T-cell (primary cell): ENCODE measurements at regions not wholly inside any gene's neighbourhood (a gene's known extent, or its start where the extent isn't known, plus 50 kb on each side); places are given as distances from the start of the nearest gene placed in this dataset.

ENCODE experiments used
- ATAC-seq, 4 experiments: fragments of 200-7000 bp in 3 of 4; fragments of 150-1000 bp in 1 of 4; cut with Tn5 transposase; replicated peaks in 1 of 4; 1 replicate in 3 of 4; 2 replicates in 1 of 4; pipeline ENCODE4 v1.10.0; 2021; ENCODE audit warnings: moderate library complexity in 3 of 4, mild to moderate bottlenecking in 2 of 4, moderate number of reproducible peaks in 1 of 4
- CTCF ChIA-PET, 2 donors: fragments of 300-600 bp; sonication (Branson Sonifier 250); formaldehyde crosslinking; loops; one replicate each; lab custom pipeline; 2022; ENCODE audit warnings: antibody characterized with exemption in 2 of 2; lab: Charles Lee
- POLR2A ChIA-PET, 2 donors: fragments of 300-600 bp; sonication (Branson Sonifier 250); formaldehyde crosslinking; loops; one replicate each; lab custom pipeline; 2022; ENCODE audit warnings: antibody characterized with exemption in 2 of 2; lab: Charles Lee
- DNase-seq, 35 experiments: peaks; one replicate each; pipeline versions ENCODE4 v3.0.0 to v3.0.0-alpha.2; 2013 to 2023
- H3K27ac ChIP-seq: one replicate; pipeline ENCODE4 v1.5.1; 2013; ENCODE audit warnings: low read length
- H3K27me3 ChIP-seq, 2 experiments: replicated peaks in 1 of 2; 1 replicate in 1 of 2; 2 replicates in 1 of 2; pipeline versions ENCODE4 v1.6.1 to v1.7.0; 2013; ENCODE audit warnings: low read length in 1 of 2, mixed read lengths in 1 of 2; ENCODE audit not compliant: control insufficient read depth in 2 of 2, insufficient read depth in 2 of 2; ENCODE audit errors: extremely low read depth in 1 of 2
- H3K36me3 ChIP-seq, 2 donors: 1 replicate in 1 of 2; 2 replicates in 1 of 2; pipeline versions ENCODE4 v1.6.1 to v1.7.0; 2013; ENCODE audit warnings: low read length in 1 of 2; ENCODE audit not compliant: control insufficient read depth in 2 of 2, insufficient read depth in 1 of 2; ENCODE audit errors: extremely low read depth in 1 of 2
- H3K4me1 ChIP-seq, 2 experiments: 1 replicate in 1 of 2; 2 replicates in 1 of 2; pipeline versions ENCODE4 v1.6.1 to v1.7.0; 2013; ENCODE audit warnings: low read length in 2 of 2, mixed read lengths in 1 of 2; ENCODE audit not compliant: insufficient read depth in 2 of 2, control insufficient read depth in 1 of 2; ENCODE audit errors: extremely low read depth in 1 of 2
- H3K4me3 ChIP-seq, 2 donors: 1 replicate in 1 of 2; 2 replicates in 1 of 2; pipeline versions ENCODE4 v1.5.1 to v1.7.0; 2013; ENCODE audit warnings: mild to moderate bottlenecking in 2 of 2, low read length in 1 of 2, moderate library complexity in 1 of 2; ENCODE audit not compliant: control insufficient read depth in 1 of 2; ENCODE audit errors: extremely low read depth in 1 of 2
- H3K9me3 ChIP-seq: 2 replicates; pipeline ENCODE4 v1.7.0; 2013
- H3K27ac Mint-ChIP-seq, 2 donors: one replicate each; pipeline ENCODE4 v1.8.0; 2020 to 2021; ENCODE audit warnings: mild to moderate bottlenecking in 2 of 2, mixed read lengths in 2 of 2
- H3K27me3 Mint-ChIP-seq, 2 donors: one replicate each; pipeline ENCODE4 v1.8.0; 2021 to 2022; ENCODE audit warnings: mixed read lengths in 2 of 2
- H3K36me3 Mint-ChIP-seq: one replicate; pipeline ENCODE4 v1.8.0; 2021; ENCODE audit warnings: mixed read lengths
- H3K4me1 Mint-ChIP-seq, 3 donors: one replicate each; pipeline ENCODE4 v1.8.0; 2020 to 2022; ENCODE audit warnings: mixed read lengths in 3 of 3, mild to moderate bottlenecking in 1 of 3
- H3K4me3 Mint-ChIP-seq, 3 donors: one replicate each; pipeline ENCODE4 v1.8.0; 2020 to 2022; ENCODE audit warnings: mild to moderate bottlenecking in 3 of 3, mixed read lengths in 3 of 3, moderate library complexity in 3 of 3
- H3K9me3 Mint-ChIP-seq, 3 donors: one replicate each; pipeline ENCODE4 v1.8.0; 2020 to 2022; ENCODE audit warnings: mixed read lengths in 3 of 3
- WGBS: methylation state at CpG from one replicate; pipeline ENCODE4 v1.1.5; 2013; ENCODE audit warnings: missing lambda C conversion rate; ENCODE audit not compliant: insufficient coverage; 5-methylcytosine and 5-hydroxymethylcytosine counted together

DNA sequence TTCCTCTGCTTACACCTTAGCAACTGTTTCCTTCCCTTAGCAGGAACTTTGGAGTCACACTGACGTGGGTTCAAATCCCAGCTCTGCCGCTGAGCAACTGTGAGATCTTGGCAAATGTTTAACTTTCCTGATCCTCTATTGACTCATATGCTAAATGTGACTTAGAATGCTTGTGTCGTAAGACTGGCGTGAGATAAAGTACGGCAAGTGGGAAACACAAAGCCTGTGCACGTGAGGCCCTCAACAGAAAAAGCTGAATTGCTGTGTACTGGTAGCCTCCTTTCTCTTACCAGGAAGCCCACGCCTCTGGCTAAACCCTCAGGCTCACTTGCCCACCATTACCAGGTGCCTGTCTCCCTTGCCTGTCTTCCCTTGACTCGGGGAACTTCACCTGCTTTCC is 135.4 kb upstream of the TNR start:
- 79% methylated on average over 8 of the region's 8 CpGs for WGBS
- no peak overlapping the region for H3K4me3 Mint-ChIP-seq
- Histone ChIP-seq H3K4me3 (no peak overlapping the region), H3K27ac (no peak overlapping the region), H3K27me3 (peaks cover 0 to 8% of the 10 kb centered on the region in 2 experiments), H3K4me1 (no peaks in the 10 kb centered on the region), H3K36me3 (no peaks in the 10 kb centered on the region), H3K9me3 (no peaks in the 10 kb centered on the region)
- ChIA-PET POLR2A (no interaction called here), CTCF (no interaction called here)
- ATAC-seq (no peak), DNase-seq (no peak)
- H3K9me3 Mint-ChIP-seq = no peaks in the 10 kb centered on the region
- peaks cover 0 to 5% of the 10 kb centered on the region in 2 donors for H3K27me3 Mint-ChIP-seq
- no peaks in the 10 kb centered on the region for H3K36me3 Mint-ChIP-seq
- peaks cover 0 to 3% (median 0%) of the 10 kb centered on the region in 3 donors for H3K4me1 Mint-ChIP-seq
- H3K27ac Mint-ChIP-seq = no peak overlapping the region

DNA sequence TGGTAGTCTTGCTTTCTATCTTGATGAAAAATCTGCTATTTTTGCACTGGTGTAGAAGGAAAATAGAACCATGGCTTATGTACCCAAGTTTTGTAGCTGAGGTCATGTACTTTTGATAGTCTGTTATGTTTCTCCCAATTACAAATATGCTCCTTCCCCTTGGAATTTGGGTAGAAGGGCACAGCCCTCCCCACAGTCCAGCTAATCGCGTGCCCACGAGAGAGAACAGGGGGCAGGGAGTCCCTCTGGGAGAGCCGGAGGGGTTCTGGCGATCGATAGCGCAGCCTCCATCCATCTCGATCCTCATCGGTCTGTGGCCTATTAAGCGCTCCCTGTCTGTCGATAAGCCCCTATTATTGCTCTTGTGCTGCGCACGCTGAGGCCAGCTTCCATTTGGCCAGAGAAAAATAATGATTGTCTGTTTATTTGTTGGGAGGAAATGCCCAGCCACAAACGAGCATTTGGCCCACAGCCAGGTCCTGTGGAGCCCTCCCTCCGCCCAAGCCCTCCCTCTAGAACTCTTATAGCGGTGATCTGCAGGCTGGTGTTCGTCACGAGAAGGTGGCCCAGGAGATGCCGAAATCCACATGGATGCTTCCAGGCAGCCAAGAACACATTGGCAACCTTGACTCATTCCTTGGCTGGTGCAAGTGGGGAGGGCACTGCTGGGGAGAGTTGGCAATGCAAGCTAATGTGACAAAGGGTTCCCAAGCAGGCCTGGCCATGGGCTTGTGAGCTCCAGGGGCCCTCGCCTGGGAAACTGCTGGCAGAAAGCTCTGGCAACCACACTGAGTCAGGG is 134.7 kb upstream of the TNR start:
- H3K27me3 ChIP-seq = peaks cover 0 to 8% of the 10 kb centered on the region in 2 experiments
- 96% methylated on average over 9 of the region's 20 CpGs for WGBS
- peaks cover 0 to 5% of the 10 kb centered on the region in 2 donors for H3K27me3 Mint-ChIP-seq
- CTCF ChIA-PET = no interaction called here
- POLR2A ChIA-PET = no interaction called here
- H3K9me3 ChIP-seq = no peaks in the 10 kb centered on the region
- no peak for DNase-seq
- no peaks in the 10 kb centered on the region for H3K9me3 Mint-ChIP-seq
- H3K4me3 ChIP-seq = no peak overlapping the region
- no peaks in the 10 kb centered on the region for H3K4me1 ChIP-seq
- H3K27ac ChIP-seq = no peak overlapping the region
- H3K36me3 ChIP-seq = no peaks in the 10 kb centered on the region
- no peak overlapping the region for H3K4me3 Mint-ChIP-seq
- no peak overlapping the region for H3K27ac Mint-ChIP-seq
- H3K4me1 Mint-ChIP-seq = peaks cover 0 to 3% (median 0%) of the 10 kb centered on the region in 3 donors
- no peaks in the 10 kb centered on the region for H3K36me3 Mint-ChIP-seq
- ATAC-seq = no peak

DNA sequence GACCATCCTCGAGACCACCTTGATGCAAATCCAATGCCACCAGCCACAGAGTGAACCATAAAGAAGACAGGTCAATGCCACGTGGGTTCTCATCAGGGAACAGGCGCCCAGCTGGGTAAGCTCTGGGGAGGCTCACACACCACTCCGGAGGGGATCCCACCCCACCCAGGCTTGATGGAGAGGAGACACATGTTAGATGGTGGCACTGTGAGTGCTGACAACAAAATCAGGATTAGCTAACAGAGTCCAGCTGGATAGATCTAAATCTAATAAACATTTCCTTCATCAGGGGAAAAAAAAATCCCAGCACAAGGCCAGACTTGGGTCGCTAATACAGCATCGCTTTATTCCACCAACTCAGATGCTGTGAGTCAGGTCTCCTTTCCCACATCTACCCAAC is 132.2 kb upstream of the TNR start:
- ChIA-PET CTCF (interaction anchor here in 1 of 2 donors (0.9 kb wide), 1 partner anchor 58 kb away, joined by 3 read pairs; no protein-coding TSS in a partner anchor), POLR2A (no interaction called here)
- Histone ChIP-seq H3K9me3 (no peaks in the 10 kb centered on the region), H3K27ac (no peak overlapping the region), H3K36me3 (no peaks in the 10 kb centered on the region), H3K4me1 (no peaks in the 10 kb centered on the region), H3K27me3 (peaks cover 0 to 11% of the 10 kb centered on the region in 2 experiments), H3K4me3 (no peak overlapping the region)
- no peaks in the 10 kb centered on the region for H3K36me3 Mint-ChIP-seq
- no peaks in the 10 kb centered on the region for H3K4me1 Mint-ChIP-seq
- H3K27me3 Mint-ChIP-seq = peaks cover 2 to 5% of the 10 kb centered on the region in 2 donors
- WGBS = 91% methylated on average over 2 of the region's 6 CpGs
- H3K9me3 Mint-ChIP-seq = no peaks in the 10 kb centered on the region
- no peak for ATAC-seq
- no peak overlapping the region for H3K27ac Mint-ChIP-seq
- no peak overlapping the region for H3K4me3 Mint-ChIP-seq
- DNase-seq = no peak

- no peaks in the 10 kb centered on the region for H3K4me1 ChIP-seq
- Mint-ChIP-seq H3K4me3 (no peak overlapping the region), H3K4me1 (no peaks in the 10 kb centered on the region), H3K9me3 (no peaks in the 10 kb centered on the region), H3K27ac (no peak overlapping the region), H3K27me3 (peaks cover 2 to 5% of the 10 kb centered on the region in 2 donors), H3K36me3 (no peaks in the 10 kb centered on the region)
- H3K9me3 ChIP-seq = no peaks in the 10 kb centered on the region
- WGBS = 83% methylated on average over 1 of the region's 2 CpGs
- DNase-seq (no peak), ATAC-seq (no peak)
- H3K27ac ChIP-seq = no peak overlapping the region
- POLR2A ChIA-PET = no interaction called here
- no peak overlapping the region for H3K4me3 ChIP-seq
- no peaks in the 10 kb centered on the region for H3K36me3 ChIP-seq
- CTCF ChIA-PET = no interaction called here
- peaks cover 0 to 11% of the 10 kb centered on the region in 2 experiments for H3K27me3 ChIP-seq
Measured at GRCh38 chr1:175874081-175874480, 130.7 kb upstream of the TNR start.

- Mint-ChIP-seq H3K36me3 (no peaks in the 10 kb centered on the region), H3K27ac (no peak overlapping the region), H3K27me3 (peaks cover 2 to 5% of the 10 kb centered on the region in 2 donors), H3K9me3 (no peaks in the 10 kb centered on the region), H3K4me3 (no peak overlapping the region), H3K4me1 (no peaks in the 10 kb centered on the region)
- H3K4me1 ChIP-seq = no peaks in the 10 kb centered on the region
- H3K36me3 ChIP-seq = no peaks in the 10 kb centered on the region
- POLR2A ChIA-PET = no interaction called here
- 60% methylated on average over 1 of the region's 6 CpGs for WGBS
- DNase-seq (no peak), ATAC-seq (no peak)
- H3K9me3 ChIP-seq = no peaks in the 10 kb centered on the region
- no peak overlapping the region for H3K27ac ChIP-seq
- H3K27me3 ChIP-seq = peaks cover 0 to 11% of the 10 kb centered on the region in 2 experiments
- H3K4me3 ChIP-seq = no peak overlapping the region
- CTCF ChIA-PET = no interaction called here
Measured at GRCh38 chr1:175873290-175873935, 130.0 kb upstream of the TNR start.

DNA sequence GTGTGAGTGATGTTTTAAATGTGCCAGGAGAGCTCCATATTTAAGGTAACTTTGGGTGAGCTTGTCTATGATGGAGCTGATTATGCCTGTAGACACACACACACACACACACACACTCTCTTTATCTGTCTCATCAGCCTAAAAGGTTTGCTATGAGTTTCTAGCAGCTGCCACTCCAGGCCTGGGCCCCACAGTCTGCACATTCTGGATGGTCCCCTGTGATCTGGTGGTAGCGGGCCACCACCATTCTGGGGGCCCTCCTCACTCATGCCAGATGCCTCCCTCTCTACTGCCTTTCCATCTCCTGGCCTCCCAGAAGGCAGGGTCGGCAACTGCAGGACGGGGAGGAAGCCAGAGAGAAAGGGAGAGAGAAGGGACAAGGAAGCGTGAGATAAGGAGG is 129.2 kb upstream of the TNR start:
- no peaks in the 10 kb centered on the region for H3K4me1 ChIP-seq
- no peak overlapping the region for H3K27ac Mint-ChIP-seq
- no peaks in the 10 kb centered on the region for H3K9me3 ChIP-seq
- no peak overlapping the region for H3K4me3 Mint-ChIP-seq
- no peak overlapping the region for H3K27ac ChIP-seq
- POLR2A ChIA-PET = no interaction called here
- no peaks in the 10 kb centered on the region for H3K9me3 Mint-ChIP-seq
- no CpG with 5 or more reads among the region's 4 CpGs for whole genome bisulfite sequencing
- H3K27me3 Mint-ChIP-seq = peaks cover 2 to 5% of the 10 kb centered on the region in 2 donors
- no peak overlapping the region for H3K4me3 ChIP-seq
- H3K36me3 ChIP-seq = no peaks in the 10 kb centered on the region
- DNase-seq (no peak), ATAC-seq (no peak)
- H3K27me3 ChIP-seq = peaks cover 0 to 8% of the 10 kb centered on the region in 2 experiments
- CTCF ChIA-PET = no interaction called here
- no peaks in the 10 kb centered on the region for H3K36me3 Mint-ChIP-seq
- no peaks in the 10 kb centered on the region for H3K4me1 Mint-ChIP-seq
